Activated CD8-positive, alpha-beta memory T cell treated with anti-CD3 and anti-CD28 coated beads, Interleukin-2, amount 10 ng/mL, durations not matched to agents 7 days and 5 days (primary cell): ENCODE measurements at regions not wholly inside any gene's neighbourhood (a gene's known extent, or its start where the extent isn't known, plus 50 kb on each side); places are given as distances from the start of the nearest gene placed in this dataset.
"Not testable (repeated sequence)": the region's sequence is repeated elsewhere in the genome, so short reads cannot be mapped to it uniquely, and the experiment has no call there.

Experiments used
- ATAC-seq: fragments of 150-1000 bp; cut with Tn5 transposase; one replicate; pipeline ENCODE4 v1.10.0; 2021; ENCODE audit warnings: moderate library complexity
- CTCF ChIA-PET: fragments of 350-600 bp; sonication (Branson Sonifier 250); formaldehyde crosslinking; loops from one replicate; lab custom pipeline; 2021; ENCODE audit warnings: antibody characterized with exemption; lab: Charles Lee
- DNase-seq: peaks from one replicate; pipeline ENCODE4 v3.0.0-alpha.2; 2020
- H3K27ac Mint-ChIP-seq: one replicate; pipeline ENCODE4 v1.8.0; 2021; ENCODE audit warnings: mild to moderate bottlenecking, mixed read lengths
- H3K27me3 Mint-ChIP-seq: one replicate; pipeline ENCODE4 v1.8.0; 2021; ENCODE audit warnings: mixed read lengths
- H3K36me3 Mint-ChIP-seq: one replicate; pipeline ENCODE4 v1.8.0; 2021; ENCODE audit warnings: mild to moderate bottlenecking, mixed read lengths
- H3K4me1 Mint-ChIP-seq: one replicate; pipeline ENCODE4 v1.8.0; 2021; ENCODE audit warnings: mixed read lengths
- H3K4me3 Mint-ChIP-seq: one replicate; pipeline ENCODE4 v1.8.0; 2021; ENCODE audit warnings: mild to moderate bottlenecking, moderate library complexity, mixed read lengths
- H3K9me3 Mint-ChIP-seq: one replicate; pipeline ENCODE4 v1.8.0; 2022; ENCODE audit warnings: low read depth, mixed read lengths

- Mint-ChIP-seq H3K36me3 (peaks cover 3% of the 10 kb centered on the region), H3K9me3 (no peaks in the 10 kb centered on the region), H3K27ac (no peak overlapping the region), H3K4me3 (no peak overlapping the region), H3K27me3 (peaks cover 35% of the 10 kb centered on the region), H3K4me1 (peaks cover 14% of the 10 kb centered on the region)
- CTCF ChIA-PET: no interaction called here
- ATAC-seq (no peak), DNase-seq (no peak)
Observed at GRCh38 chr2:39487398-39488250, 50.5 kb upstream of the MAP4K3 start.

GRCh38 chr2:39488450-39488849 is 51.4 kb upstream of the MAP4K3 start:
- Mint-ChIP-seq H3K4me1 (peaks cover 19% of the 10 kb centered on the region), H3K27me3 (peaks cover 37% of the 10 kb centered on the region), H3K27ac (no peak overlapping the region), H3K9me3 (no peaks in the 10 kb centered on the region), H3K36me3 (peaks cover 3% of the 10 kb centered on the region), H3K4me3 (no peak overlapping the region)
- ATAC-seq: no peak
- CTCF ChIA-PET: no interaction called here
- DNase-seq: no peak

GRCh38 chr2:39490586-39490985 is 53.5 kb upstream of the MAP4K3 start:
- Mint-ChIP-seq H3K4me1 (peaks cover 29% of the 10 kb centered on the region), H3K36me3 (peaks cover 3% of the 10 kb centered on the region), H3K27me3 (peaks cover 33% of the 10 kb centered on the region), H3K9me3 (no peaks in the 10 kb centered on the region), H3K27ac (no peak overlapping the region), H3K4me3 (no peak overlapping the region)
- no peak for DNase-seq
- ATAC-seq: no peak
- CTCF ChIA-PET: no interaction called here

- Mint-ChIP-seq H3K4me1 (peaks cover 37% of the 10 kb centered on the region), H3K9me3 (no peaks in the 10 kb centered on the region), H3K36me3 (peaks cover 3% of the 10 kb centered on the region), H3K27ac (peak overlapping the region; percentile 83), H3K4me3 (no peak overlapping the region), H3K27me3 (peaks cover 28% of the 10 kb centered on the region)
- ATAC-seq: no peak
- CTCF ChIA-PET: interaction anchor here (1.0 to 1.1 kb wide), 2 partner anchors 19 to 63 kb away, joined by 3 read pairs; no protein-coding TSS in a partner anchor
- DNase-seq: no peak
Observed at GRCh38 chr2:39491653-39492052, 54.6 kb upstream of the MAP4K3 start.

- DNase-seq (peak; percentile 71), ATAC-seq (peak; percentile 96)
- Mint-ChIP-seq H3K9me3 (no peaks in the 10 kb centered on the region), H3K27ac (peak overlapping the region; percentile 83), H3K4me1 (peaks cover 37% of the 10 kb centered on the region), H3K36me3 (peaks cover 3% of the 10 kb centered on the region), H3K4me3 (peak overlapping the region; percentile 39), H3K27me3 (peaks cover 26% of the 10 kb centered on the region)
- CTCF ChIA-PET: interaction anchor here (1.0 to 1.1 kb wide), 2 partner anchors 19 to 64 kb away, joined by 3 read pairs; no protein-coding TSS in a partner anchor
Observed at GRCh38 chr2:39492095-39492590, 55.1 kb upstream of the MAP4K3 start.

GRCh38 chr2:39492716-39493115 is 55.6 kb upstream of the MAP4K3 start:
- H3K27me3 Mint-ChIP-seq: peaks cover 24% of the 10 kb centered on the region
- ATAC-seq (no peak), DNase-seq (no peak)
- peaks cover 37% of the 10 kb centered on the region for H3K4me1 Mint-ChIP-seq
- H3K36me3 Mint-ChIP-seq: peaks cover 3% of the 10 kb centered on the region
- CTCF ChIA-PET: interaction anchor here (1.0 kb wide), 1 partner anchor 64 kb away, joined by 3 read pairs; no protein-coding TSS in a partner anchor
- peak overlapping the region; percentile 83 for H3K27ac Mint-ChIP-seq
- peak overlapping the region; percentile 39 for H3K4me3 Mint-ChIP-seq
- H3K9me3 Mint-ChIP-seq: peaks cover 1% of the 10 kb centered on the region

- CTCF ChIA-PET: interaction anchor here (1.1 kb wide), 1 partner anchor 20 kb away, joined by 3 read pairs; no protein-coding TSS in a partner anchor
- peaks cover 3% of the 10 kb centered on the region for H3K36me3 Mint-ChIP-seq
- H3K27ac Mint-ChIP-seq: no peak overlapping the region
- H3K4me1 Mint-ChIP-seq: peaks cover 37% of the 10 kb centered on the region
- peaks cover 1% of the 10 kb centered on the region for H3K9me3 Mint-ChIP-seq
- peaks cover 24% of the 10 kb centered on the region for H3K27me3 Mint-ChIP-seq
- no peak overlapping the region for H3K4me3 Mint-ChIP-seq
- no peak for ATAC-seq
- no peak for DNase-seq
Observed at GRCh38 chr2:39494784-39495251, 57.7 kb upstream of the MAP4K3 start.

GRCh38 chr2:39497082-39497801 is 60.2 kb upstream of the MAP4K3 start:
- no peak overlapping the region for H3K4me3 Mint-ChIP-seq
- H3K9me3 Mint-ChIP-seq: peaks cover 1% of the 10 kb centered on the region
- CTCF ChIA-PET: interaction anchor here (1.1 kb wide), 2 partner anchors 12 to 15 kb away, joined by 3 to 4 read pairs; no protein-coding TSS in a partner anchor
- no peak overlapping the region for H3K27ac Mint-ChIP-seq
- no peak for ATAC-seq
- no peak for DNase-seq
- peaks cover 27% of the 10 kb centered on the region for H3K4me1 Mint-ChIP-seq
- H3K36me3 Mint-ChIP-seq: no peaks in the 10 kb centered on the region
- peaks cover 33% of the 10 kb centered on the region for H3K27me3 Mint-ChIP-seq

- H3K4me1 Mint-ChIP-seq: peaks cover 18% of the 10 kb centered on the region
- CTCF ChIA-PET: not testable (repeated sequence)
Observed at GRCh38 chr2:39498176-39498575, 61.1 kb upstream of the MAP4K3 start.

GRCh38 chr2:39498786-39499185 is 61.7 kb upstream of the MAP4K3 start:
- ATAC-seq (no peak), DNase-seq (no peak)
- Mint-ChIP-seq H3K27me3 (peaks cover 34% of the 10 kb centered on the region), H3K4me3 (no peak overlapping the region), H3K27ac (no peak overlapping the region), H3K4me1 (peaks cover 16% of the 10 kb centered on the region), H3K36me3 (no peaks in the 10 kb centered on the region), H3K9me3 (peaks cover 1% of the 10 kb centered on the region)
- CTCF ChIA-PET: no interaction called here

More at GRCh38 chr2:39498176-39498575, 61.1 kb upstream of the MAP4K3 start:
- H3K27ac Mint-ChIP-seq, H3K36me3 Mint-ChIP-seq, ATAC-seq, H3K9me3 Mint-ChIP-seq, DNase-seq, H3K4me3 Mint-ChIP-seq: not testable (repeated sequence)
- peaks cover 38% of the 10 kb centered on the region for H3K27me3 Mint-ChIP-seq

GRCh38 chr2:39499336-39499735 is 62.3 kb upstream of the MAP4K3 start:
- Mint-ChIP-seq H3K4me3 (no peak overlapping the region), H3K36me3 (no peaks in the 10 kb centered on the region), H3K9me3 (peaks cover 1% of the 10 kb centered on the region), H3K27me3 (peaks cover 34% of the 10 kb centered on the region), H3K4me1 (peaks cover 15% of the 10 kb centered on the region), H3K27ac (no peak overlapping the region)
- no peak for ATAC-seq
- no peak for DNase-seq
- CTCF ChIA-PET: no interaction called here

GRCh38 chr2:39501412-39501811 is 64.3 kb upstream of the MAP4K3 start:
- ATAC-seq: no peak
- Mint-ChIP-seq H3K27ac (no peak overlapping the region), H3K4me1 (peaks cover 3% of the 10 kb centered on the region), H3K9me3 (peaks cover 1% of the 10 kb centered on the region), H3K27me3 (peaks cover 29% of the 10 kb centered on the region), H3K4me3 (no peak overlapping the region), H3K36me3 (no peaks in the 10 kb centered on the region)
- DNase-seq: no peak
- CTCF ChIA-PET: no interaction called here

GRCh38 chr2:39503277-39503676 is 66.2 kb upstream of the MAP4K3 start:
- ATAC-seq: no peak
- peaks cover 33% of the 10 kb centered on the region for H3K27me3 Mint-ChIP-seq
- no peak overlapping the region for H3K27ac Mint-ChIP-seq
- no peaks in the 10 kb centered on the region for H3K9me3 Mint-ChIP-seq
- no peaks in the 10 kb centered on the region for H3K36me3 Mint-ChIP-seq
- CTCF ChIA-PET: no interaction called here
- no peak for DNase-seq
- H3K4me3 Mint-ChIP-seq: no peak overlapping the region
- no peaks in the 10 kb centered on the region for H3K4me1 Mint-ChIP-seq
